HG02588 (cell line): ENCODE measurements at regions not wholly inside any gene's neighbourhood (a gene's known extent, or its start where the extent isn't known, plus 50 kb on each side); places are given as distances from the start of the nearest gene placed in this dataset.

Experiments used
- ATAC-seq: cut with Tn5 transposase; IDR thresholded peaks from one replicate; pipeline ENCODE4 v1.9.1; 2021; ENCODE audit warnings: mild to moderate bottlenecking, moderate library complexity; ENCODE audit not compliant: unreplicated experiment

GRCh38 chr2:8527031-8527430 is 154.8 kb upstream of the ID2 start:
- no peak for ATAC-seq

DNA sequence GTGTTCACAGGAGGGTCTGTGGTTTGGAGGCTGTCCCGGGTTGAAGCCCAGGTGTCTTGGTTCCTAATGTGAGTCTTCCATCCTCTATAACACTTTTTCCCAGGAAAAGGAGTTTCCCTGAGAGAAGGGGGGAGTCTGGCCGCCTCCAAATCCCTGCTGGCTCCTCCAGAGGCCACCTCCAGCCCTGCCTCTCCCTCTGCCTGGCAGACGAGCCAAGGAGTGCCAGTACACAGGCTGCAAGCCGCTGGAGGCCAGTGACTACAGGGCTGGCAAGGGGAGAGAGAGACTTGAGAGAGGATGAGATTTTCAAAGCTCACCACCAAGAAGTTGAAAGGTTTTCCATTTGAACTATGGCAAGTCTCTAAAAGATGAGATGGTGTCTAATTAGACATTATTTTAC is 154.2 kb upstream of the ID2 start:
- ATAC-seq, result no peak

DNA sequence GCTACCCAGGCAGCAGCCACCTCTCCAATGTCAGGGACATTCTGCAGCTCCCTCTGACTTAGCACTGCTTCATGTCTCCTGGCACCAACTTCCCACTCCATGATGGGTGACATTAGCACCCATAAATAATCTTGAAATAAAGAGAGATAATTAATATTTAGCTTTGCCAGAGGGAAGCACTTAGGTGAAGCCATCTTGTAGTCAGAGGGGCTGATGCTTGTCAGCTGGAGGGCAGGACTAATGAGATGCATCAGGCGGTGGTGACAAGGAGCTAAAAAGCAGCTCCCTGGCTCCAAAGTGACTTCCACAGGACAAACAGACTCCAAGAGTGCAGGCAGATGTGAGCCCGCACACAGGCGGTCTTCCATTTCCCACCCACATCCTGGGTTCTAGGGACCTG is 153.0 kb upstream of the ID2 start:
- ATAC-seq, result no peak

DNA sequence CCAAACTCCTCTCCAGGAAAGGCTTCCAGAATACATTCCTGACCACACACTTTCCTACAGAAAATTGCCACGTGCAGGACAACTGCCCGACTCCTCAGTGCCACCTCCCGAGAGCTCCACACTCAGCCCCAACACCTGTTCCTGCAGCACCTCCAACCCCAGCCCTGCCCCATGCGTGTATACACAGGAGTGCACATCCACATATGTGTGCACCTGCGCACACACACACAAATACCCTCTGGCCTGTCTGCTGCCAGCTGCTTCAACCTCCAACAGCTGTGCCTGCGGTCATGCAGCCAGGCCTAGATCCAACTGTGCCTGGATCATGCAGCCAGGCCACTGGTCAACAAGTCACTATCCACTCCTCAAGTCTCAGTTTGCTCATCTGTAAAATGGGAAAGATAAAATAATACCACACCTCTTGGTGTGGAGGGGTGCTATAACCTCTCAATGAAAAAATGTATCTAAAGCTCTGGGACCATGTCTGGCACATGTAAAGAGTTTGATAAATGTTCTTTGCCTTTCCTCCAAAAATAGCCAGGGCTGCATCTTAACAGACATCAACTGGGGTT is 152.1 kb upstream of the ID2 start:
- no peak for ATAC-seq

DNA sequence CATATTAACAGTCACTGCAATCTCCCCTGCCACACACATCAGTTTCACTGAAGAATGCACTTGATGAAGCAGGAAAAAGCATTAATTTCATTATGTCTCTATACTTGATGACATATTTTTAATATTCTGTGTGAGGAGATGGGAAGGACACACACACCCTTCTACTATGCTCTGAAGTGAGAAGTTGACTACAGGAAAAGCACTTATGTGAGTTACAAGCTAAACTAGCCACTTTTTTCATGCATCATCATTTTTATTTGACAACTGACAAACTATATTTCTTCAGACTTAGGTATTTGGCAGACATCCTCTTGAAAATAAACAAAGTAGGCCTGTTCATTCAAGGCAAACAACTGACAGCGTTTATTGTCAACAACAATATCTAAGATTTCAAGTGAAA is 150.4 kb upstream of the ID2 start:
- ATAC-seq, result no peak

- ATAC-seq, result no peak
These were observed 149.4 kb upstream of the ID2 start for GRCh38 chr2:8532438-8532837.

DNA sequence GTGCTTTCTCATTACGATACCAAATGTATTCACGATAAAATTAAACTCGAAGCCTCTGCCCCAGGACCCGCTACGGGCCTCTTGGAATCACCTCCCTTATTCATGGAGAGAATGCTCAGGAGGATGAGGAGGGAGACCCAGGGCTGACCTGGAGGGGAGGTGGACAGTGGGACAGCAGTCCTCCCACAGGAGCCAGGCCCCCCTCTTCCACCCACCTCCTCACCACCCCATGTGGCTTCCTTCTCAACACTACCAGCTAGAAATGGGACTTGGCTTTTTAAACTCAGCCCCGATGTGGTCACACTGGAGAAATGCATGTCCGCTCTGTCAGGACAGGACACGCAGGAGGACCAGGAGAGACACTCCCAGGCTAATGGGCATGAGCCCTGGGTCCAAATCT is 147.9 kb upstream of the ID2 start:
- ATAC-seq, result no peak

DNA sequence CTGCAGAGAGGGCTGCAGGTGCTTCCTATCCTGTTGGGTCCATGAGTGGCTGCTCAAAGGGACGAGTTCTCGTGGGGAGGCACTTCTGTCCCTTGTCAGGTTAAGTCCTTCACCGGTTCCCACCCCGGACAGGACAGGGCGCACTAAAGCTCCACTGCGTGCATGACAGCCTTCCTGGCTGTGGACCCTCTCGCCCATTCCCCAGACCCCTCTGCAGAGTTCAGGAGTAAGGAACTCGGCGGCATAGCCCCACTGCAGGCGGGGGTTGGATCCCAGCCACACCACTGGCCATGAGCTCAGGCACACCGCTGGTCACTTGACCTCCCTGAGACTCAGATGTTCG is 147.5 kb upstream of the ID2 start:
- ATAC-seq, result no peak

DNA sequence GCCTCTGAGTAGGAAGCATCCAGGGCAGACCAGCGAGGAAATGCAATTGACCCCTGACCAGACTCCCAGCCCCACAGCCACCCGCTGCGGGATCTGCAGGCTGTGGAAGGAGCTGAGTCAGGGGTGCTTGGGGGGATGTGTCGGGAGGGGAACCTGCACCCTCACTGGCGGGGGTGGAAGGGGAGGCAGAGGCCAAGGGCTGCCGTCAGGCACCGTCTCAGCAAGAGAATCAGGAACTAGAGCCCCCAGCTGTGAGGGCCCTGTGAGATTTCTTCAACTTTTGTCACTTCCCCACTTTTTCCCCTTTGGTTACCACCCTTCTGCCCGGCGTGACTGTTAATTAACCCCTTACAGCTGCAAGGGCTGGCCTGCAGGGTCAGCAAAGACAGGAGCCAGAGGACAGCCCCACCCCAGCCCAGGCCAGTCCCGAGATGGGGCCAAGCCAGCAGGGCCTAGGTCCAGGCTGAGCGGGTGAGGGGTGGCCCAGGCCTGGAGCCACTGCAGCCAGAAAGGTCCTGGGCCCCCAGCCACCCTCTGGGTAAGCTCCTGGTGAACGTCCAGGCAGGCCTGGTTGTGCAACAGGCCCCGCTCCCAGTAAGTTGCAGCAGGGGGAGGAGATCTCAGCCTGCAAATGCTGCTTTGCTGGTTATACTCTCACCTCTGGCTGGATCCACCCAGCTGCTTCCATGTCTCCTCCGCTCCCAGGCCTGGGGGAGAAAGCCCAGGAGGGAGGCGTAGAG is 147.0 kb upstream of the ID2 start:
- no peak for ATAC-seq

- no peak for ATAC-seq
These were observed 146.4 kb upstream of the ID2 start for GRCh38 chr2:8535469-8535795.

GRCh38 chr2:8535821-8536685 is 145.8 kb upstream of the ID2 start:
- no peak for ATAC-seq

- no peak for ATAC-seq
These were observed 144.9 kb upstream of the ID2 start for GRCh38 chr2:8536686-8537561.

GRCh38 chr2:8537562-8538155 is 144.2 kb upstream of the ID2 start:
- ATAC-seq, result no peak

DNA sequence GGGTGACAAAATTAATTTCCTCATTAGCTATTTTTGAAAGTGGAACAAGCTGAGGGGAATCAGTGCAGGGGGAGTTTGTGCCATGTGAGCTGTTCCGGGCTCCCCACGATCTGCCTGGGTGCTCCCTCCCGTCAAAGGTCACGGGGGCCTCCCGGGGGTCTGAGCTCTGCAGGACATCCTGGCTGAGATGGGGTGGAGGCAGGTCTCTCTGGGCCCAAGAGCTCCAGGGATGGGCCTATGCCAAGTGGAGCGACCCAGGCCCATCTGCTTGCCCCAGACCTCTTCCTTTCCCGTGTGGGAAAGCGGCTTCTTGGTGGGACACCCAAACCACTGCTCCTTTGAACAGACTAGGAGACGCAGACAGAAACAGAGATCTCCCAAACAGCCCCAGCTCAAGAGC is 143.3 kb upstream of the ID2 start:
- no peak for ATAC-seq

DNA sequence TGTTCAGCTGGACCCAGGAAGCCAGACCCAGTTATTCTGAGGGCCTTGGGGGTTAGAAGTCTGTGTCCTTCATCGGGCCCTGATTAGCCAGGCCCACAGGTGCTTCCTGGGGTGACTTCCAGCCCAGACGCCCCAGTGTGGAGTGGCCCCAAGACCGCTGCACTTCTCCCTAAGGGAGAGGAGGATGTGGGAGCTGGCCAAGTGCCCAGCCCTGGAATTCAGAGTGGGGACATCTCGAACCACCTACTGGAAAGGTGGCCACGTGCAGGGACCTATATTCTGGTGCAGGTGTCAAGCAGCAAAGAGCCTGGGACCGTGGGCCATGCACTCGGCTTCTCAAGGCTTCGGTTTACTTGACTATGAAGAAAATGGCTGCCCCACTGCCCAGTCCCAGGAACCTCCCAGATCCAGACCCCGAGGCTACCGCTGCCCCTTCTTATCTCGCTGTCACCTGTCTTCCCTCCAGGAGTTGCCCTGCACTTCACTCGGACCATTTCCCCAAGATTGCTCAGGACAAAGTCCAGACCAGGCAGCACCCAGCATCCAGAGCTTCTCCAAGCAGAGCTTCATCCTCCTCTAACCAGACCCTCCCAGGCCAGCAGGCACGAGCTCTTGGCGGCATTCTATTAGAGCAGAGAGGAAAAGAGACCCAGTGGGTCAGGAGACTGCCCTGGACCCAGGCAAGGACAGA is 142.8 kb upstream of the ID2 start:
- ATAC-seq, result no peak

GRCh38 chr2:8539743-8540551 is 141.9 kb upstream of the ID2 start:
- ATAC-seq, result no peak

DNA sequence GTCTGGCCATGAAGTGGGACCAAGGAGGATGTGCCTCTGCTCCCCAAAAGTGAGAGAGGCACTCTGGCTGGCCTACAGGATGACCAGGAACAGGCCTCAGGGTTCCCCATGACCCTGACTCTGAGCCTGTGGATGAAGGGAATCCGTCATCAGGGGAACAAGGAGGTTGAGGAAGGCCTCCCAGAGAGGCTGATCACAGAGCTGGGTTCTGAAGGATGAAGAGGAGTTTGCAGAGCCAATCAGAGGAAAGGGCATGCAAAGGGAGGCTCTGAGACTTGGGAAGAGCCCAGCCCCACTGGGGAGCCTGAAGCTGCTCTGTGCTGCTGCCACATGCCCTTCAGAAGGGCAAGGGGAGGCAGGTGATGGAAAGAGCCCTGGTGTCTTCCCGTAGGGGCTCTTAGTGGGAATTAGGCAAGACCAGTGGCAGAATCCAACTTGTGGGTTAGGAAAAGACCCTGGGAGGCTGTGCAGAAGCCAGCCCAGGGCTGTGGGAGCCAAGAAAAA is 141.3 kb upstream of the ID2 start:
- no peak for ATAC-seq

DNA sequence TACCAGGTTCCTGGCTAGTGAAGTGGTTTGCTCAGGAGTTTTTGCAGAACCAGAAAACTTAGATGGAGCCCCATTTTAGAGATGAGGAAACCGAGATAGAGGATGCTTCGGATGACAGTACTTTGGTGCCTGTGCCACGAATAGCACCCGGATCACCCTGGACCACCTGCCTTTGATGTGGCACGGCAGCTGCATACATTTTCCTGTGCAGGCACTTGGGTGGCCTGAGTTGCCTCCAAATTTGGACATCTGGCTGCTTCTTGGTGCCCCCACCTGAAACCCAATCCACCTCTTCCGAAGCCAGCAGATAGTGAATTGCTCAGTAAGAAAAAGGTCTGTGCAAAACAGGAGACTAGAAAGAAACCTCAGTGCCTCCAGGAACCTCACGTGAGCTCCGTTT is 140.6 kb upstream of the ID2 start:
- no peak for ATAC-seq

GRCh38 chr2:8541636-8542035 is 140.2 kb upstream of the ID2 start:
- ATAC-seq, result no peak
